ENCODE measurements at regions not wholly inside any gene's neighbourhood (a gene's known extent, or its start where the extent isn't known, plus 50 kb on each side); places are given as distances from the start of the nearest gene placed in this dataset.
A peak's percentile ranks its signal among the peaks of the same experiment; 100 is the strongest.

DNA sequence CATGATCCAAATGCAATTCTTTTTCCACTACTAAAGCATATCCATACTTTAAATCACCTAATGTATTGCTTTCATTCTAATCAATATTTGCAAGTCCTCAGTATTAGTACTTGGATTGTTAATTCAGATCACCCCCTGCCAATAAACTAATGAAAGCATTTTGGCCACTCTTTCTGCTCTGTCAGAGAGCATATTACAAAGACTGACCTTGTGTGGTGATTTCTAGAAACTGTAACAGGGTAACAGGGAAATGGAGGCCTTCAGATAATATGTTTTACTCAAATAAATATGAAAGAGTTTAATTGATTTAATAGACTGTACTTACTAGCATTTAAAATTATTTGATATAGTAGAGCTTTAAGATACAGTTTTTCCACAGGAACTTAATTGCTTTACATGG, 453.0 kb downstream of the KCNJ3 start:
- TF ChIP-seq CTCF (conservative IDR thresholded peaks at IDR 0.05) (peak; percentile 58), ZFX (IDR thresholded peaks at IDR 0.05) (no peak)
- H3K27ac ChIP-seq, result no peak overlapping the region

DNA sequence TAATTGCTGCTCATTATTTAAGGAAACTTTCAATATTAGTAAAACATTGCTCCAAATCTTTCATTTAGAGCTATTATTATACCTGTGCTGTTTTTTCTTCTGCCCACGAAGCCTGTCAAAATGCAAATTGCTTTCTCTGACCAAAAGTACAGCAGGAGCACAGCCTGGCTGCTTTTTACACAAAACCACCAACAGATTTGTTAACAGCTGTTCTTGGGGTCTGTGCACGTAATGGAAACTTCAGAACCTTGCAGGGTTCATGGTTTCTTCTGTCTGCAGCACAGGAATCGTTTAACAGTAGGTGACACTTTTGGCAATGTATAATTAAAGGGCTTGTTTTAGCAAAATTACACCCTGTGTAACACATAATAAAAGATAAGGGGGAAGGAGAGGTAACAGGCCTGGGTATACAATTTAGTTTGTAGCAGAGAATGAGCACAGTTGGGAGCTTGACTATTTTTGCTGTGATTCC, 447.3 kb downstream of the KCNJ3 start:
- H3K27ac ChIP-seq, result no peak overlapping the region
- no peak for TF ChIP-seq ZFX (IDR thresholded peaks at IDR 0.05)
- no peak for TF ChIP-seq CTCF (conservative IDR thresholded peaks at IDR 0.05)

DNA sequence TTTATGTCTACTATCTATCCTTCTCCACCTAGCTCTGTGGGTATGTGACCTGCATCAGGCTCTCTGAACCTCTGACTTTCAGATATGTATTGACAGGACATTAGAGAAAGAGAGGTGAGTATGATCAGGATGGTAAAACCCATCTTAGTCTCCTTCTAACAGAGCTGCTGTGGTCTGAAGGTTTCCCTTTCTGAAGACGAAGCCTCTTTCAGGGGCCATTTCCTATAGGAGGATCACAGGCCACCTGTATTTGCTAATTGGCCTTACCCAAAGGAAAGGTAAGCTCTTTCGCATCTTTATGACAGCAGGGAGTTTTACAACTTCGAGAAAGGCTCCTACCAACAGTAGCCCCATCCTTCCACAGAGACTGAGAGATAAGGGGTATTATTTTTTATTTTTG, 442.9 kb downstream of the KCNJ3 start:
- TF ChIP-seq CTCF (conservative IDR thresholded peaks at IDR 0.05), result no peak
- no peak for TF ChIP-seq ZFX (IDR thresholded peaks at IDR 0.05)
- H3K27ac ChIP-seq, result no peak overlapping the region

DNA sequence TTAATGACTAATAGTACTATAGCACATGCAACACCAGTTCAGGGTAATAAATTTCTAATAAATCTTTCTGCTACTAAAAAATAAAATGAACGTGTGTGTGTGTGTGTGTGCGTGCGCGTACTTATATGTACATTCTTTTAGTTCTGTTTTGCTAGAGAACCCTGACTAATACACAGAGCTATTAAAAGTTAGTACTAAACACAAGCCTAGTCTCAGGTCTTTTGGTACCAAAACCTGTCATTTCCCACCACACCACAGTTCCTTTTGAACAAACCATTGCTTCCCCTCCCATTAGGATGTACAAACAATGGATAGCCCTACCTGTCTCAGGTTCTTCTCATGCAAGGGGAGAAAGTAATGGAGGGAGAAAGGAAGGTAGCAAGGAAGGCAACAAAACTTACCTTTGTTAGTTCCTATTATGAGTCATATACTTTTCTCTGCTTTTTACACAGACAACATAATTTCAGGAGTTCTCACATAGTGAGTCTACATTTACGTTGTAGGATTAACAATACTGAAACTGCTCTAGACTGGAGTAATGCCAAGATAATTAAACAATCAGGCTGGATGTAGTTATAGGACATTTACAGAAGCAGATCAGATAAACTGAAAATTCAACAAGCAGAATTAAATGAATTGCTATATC, 427.2 kb downstream of the KCNJ3 start:
- TF ChIP-seq CTCF (conservative IDR thresholded peaks at IDR 0.05) (no peak), ZFX (IDR thresholded peaks at IDR 0.05) (no peak)
- H3K27ac ChIP-seq, result no peak overlapping the region

DNA sequence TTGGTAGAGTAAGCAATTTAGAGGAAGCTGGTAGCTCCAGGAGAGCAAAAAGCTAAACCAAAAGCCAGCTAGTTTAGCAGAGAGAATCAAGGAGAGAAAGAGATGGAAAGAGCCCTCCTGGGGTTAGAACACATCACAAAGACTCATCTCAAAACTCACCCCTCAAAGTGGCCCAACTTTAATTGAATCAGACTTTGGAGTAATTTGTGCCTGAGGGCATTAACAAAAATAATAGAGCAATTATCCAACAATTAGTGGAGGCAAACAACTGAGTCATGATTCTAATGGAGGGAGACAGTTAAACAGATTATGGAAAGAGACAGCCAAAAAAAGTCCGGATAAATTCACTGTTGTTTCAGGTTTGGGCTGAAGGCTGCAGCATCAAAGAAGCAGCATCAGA, 417.4 kb downstream of the KCNJ3 start:
- TF ChIP-seq CTCF (conservative IDR thresholded peaks at IDR 0.05) (no peak), ZFX (IDR thresholded peaks at IDR 0.05) (no peak)
- no peak overlapping the region for H3K27ac ChIP-seq

DNA sequence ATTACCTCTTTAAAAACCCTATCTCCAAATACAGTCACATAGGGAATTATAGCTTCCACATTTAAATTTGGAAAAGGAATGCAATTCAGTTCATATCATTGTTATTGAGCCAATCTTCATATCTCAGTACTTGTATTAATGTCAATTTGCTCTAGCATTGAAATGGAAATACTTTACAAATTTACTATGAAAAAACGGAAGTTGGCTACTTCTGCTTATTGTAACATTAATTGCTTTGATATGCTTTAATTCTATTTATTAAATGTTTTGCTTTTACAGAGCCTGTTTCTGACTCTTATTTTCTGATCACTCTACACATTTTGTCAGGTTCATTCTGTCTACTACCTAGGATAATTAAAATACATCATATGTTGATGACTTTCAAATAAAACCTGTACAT, 412.6 kb downstream of the KCNJ3 start:
- no peak overlapping the region for H3K27ac ChIP-seq
- TF ChIP-seq CTCF (conservative IDR thresholded peaks at IDR 0.05), result no peak
- no peak for TF ChIP-seq ZFX (IDR thresholded peaks at IDR 0.05)

DNA sequence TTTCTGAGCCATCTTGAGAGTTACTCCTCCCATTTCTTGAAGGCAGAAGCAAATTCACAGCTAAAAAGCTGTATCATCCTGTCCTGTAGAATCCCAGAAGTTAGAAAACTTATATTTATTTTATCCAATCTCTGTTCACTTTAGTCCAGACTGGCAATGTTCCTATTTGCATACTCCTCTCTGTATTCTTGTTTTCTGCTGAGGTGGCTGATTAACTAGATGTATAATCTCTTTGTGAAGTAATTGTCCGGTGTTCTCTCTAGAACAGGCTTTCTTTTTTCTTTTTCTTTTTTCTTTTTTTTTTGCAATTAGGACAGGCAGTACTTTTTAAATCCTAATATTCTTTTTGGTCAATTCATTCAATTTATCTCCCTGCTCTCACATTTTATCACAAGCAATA, 411.0 kb downstream of the KCNJ3 start:
- TF ChIP-seq CTCF (conservative IDR thresholded peaks at IDR 0.05) (no peak), ZFX (IDR thresholded peaks at IDR 0.05) (no peak)
- H3K27ac ChIP-seq, result no peak overlapping the region

Data from C4-2B (cell line).